ENCODE measurements at regions not wholly inside any gene's neighbourhood (a gene's known extent, or its start where the extent isn't known, plus 50 kb on each side); places are given as distances from the start of the nearest gene placed in this dataset.

GRCh38 chr21:28311411-28312190, 681.1 kb downstream of the LTN1 start:
- H3K4me3 ChIP-seq (ENCODE audit: control insufficient read depth in 1 of 7, extremely low read depth in 1 of 7, insufficient read depth in 4 of 7, low read depth in 2 of 7, low read length in 6 of 7), result no peak overlapping the region
- H3K9me3 ChIP-seq (ENCODE audit: control extremely low read depth in 1 of 5, control insufficient read depth in 4 of 5, insufficient read depth in 2 of 5, low read depth in 1 of 5, low read length in 4 of 5), result peaks cover 0 to 4% (median 2%) of the 10 kb centered on the region in 5 experiments
- 100% methylated on average over 1 of the region's 2 CpGs for WGBS (ENCODE audit: insufficient coverage)
- H3K4me1 ChIP-seq (ENCODE audit: control extremely low read depth in 1 of 4, control insufficient read depth in 4 of 4, insufficient read depth in 4 of 4, low read length in 3 of 4), result no peaks in the 10 kb centered on the region
- H3K27ac ChIP-seq (ENCODE audit: insufficient read depth in 1 of 2, low read depth in 1 of 2, low read length in 2 of 2, poor library complexity in 1 of 2, severe bottlenecking in 2 of 2), result no peak overlapping the region
- ChIA-PET CTCF (no interaction called here), POLR2A (no interaction called here)
- H3K36me3 ChIP-seq (ENCODE audit: control insufficient read depth in 4 of 4, insufficient read depth in 4 of 4, low read length in 3 of 4), result no peaks in the 10 kb centered on the region
- H3K27me3 ChIP-seq (replicated peaks in 2 of 5; ENCODE audit: control insufficient read depth in 4 of 5, insufficient read depth in 5 of 5, low read length in 4 of 5), result no peaks in the 10 kb centered on the region
- DNase-seq, result no peak

- Histone ChIP-seq H3K4me3 (ENCODE audit: control insufficient read depth in 1 of 7, extremely low read depth in 1 of 7, insufficient read depth in 4 of 7, low read depth in 2 of 7, low read length in 6 of 7) (no peak overlapping the region), H3K36me3 (ENCODE audit: control insufficient read depth in 4 of 4, insufficient read depth in 4 of 4, low read length in 3 of 4) (no peaks in the 10 kb centered on the region), H3K27ac (ENCODE audit: insufficient read depth in 1 of 2, low read depth in 1 of 2, low read length in 2 of 2, poor library complexity in 1 of 2, severe bottlenecking in 2 of 2) (no peak overlapping the region), H3K27me3 (replicated peaks in 2 of 5; ENCODE audit: control insufficient read depth in 4 of 5, insufficient read depth in 5 of 5, low read length in 4 of 5) (no peaks in the 10 kb centered on the region), H3K9me3 (ENCODE audit: control extremely low read depth in 1 of 5, control insufficient read depth in 4 of 5, insufficient read depth in 2 of 5, low read depth in 1 of 5, low read length in 4 of 5) (peaks cover 0 to 4% (median 2%) of the 10 kb centered on the region in 5 experiments), H3K4me1 (ENCODE audit: control extremely low read depth in 1 of 4, control insufficient read depth in 4 of 4, insufficient read depth in 4 of 4, low read length in 3 of 4) (no peaks in the 10 kb centered on the region)
- POLR2A ChIA-PET, result no interaction called here
- no peak for DNase-seq
- CTCF ChIA-PET, result no interaction called here
Observed at GRCh38 chr21:28310711-28311110, 682.0 kb downstream of the LTN1 start.

- no peaks in the 10 kb centered on the region for H3K4me1 ChIP-seq (ENCODE audit: control extremely low read depth in 1 of 4, control insufficient read depth in 4 of 4, insufficient read depth in 4 of 4, low read length in 3 of 4)
- H3K27ac ChIP-seq (ENCODE audit: insufficient read depth in 1 of 2, low read depth in 1 of 2, low read length in 2 of 2, poor library complexity in 1 of 2, severe bottlenecking in 2 of 2), result no peak overlapping the region
- 82% methylated on average over 2 of the region's 5 CpGs for WGBS (ENCODE audit: insufficient coverage)
- no peaks in the 10 kb centered on the region for H3K36me3 ChIP-seq (ENCODE audit: control insufficient read depth in 4 of 4, insufficient read depth in 4 of 4, low read length in 3 of 4)
- H3K9me3 ChIP-seq (ENCODE audit: control extremely low read depth in 1 of 5, control insufficient read depth in 4 of 5, insufficient read depth in 2 of 5, low read depth in 1 of 5, low read length in 4 of 5), result peaks cover 0 to 4% (median 2%) of the 10 kb centered on the region in 5 experiments
- ChIA-PET CTCF (no interaction called here), POLR2A (no interaction called here)
- no peak for DNase-seq
- no peaks in the 10 kb centered on the region for H3K27me3 ChIP-seq (replicated peaks in 2 of 5; ENCODE audit: control insufficient read depth in 4 of 5, insufficient read depth in 5 of 5, low read length in 4 of 5)
- no peak overlapping the region for H3K4me3 ChIP-seq (ENCODE audit: control insufficient read depth in 1 of 7, extremely low read depth in 1 of 7, insufficient read depth in 4 of 7, low read depth in 2 of 7, low read length in 6 of 7)
Observed at GRCh38 chr21:28310171-28310685, 682.4 kb downstream of the LTN1 start.

GRCh38 chr21:28309596-28309995, 683.1 kb downstream of the LTN1 start:
- Histone ChIP-seq H3K4me3 (ENCODE audit: control insufficient read depth in 1 of 7, extremely low read depth in 1 of 7, insufficient read depth in 4 of 7, low read depth in 2 of 7, low read length in 6 of 7) (no peak overlapping the region), H3K27me3 (replicated peaks in 2 of 5; ENCODE audit: control insufficient read depth in 4 of 5, insufficient read depth in 5 of 5, low read length in 4 of 5) (no peaks in the 10 kb centered on the region), H3K27ac (ENCODE audit: insufficient read depth in 1 of 2, low read depth in 1 of 2, low read length in 2 of 2, poor library complexity in 1 of 2, severe bottlenecking in 2 of 2) (no peak overlapping the region), H3K4me1 (ENCODE audit: control extremely low read depth in 1 of 4, control insufficient read depth in 4 of 4, insufficient read depth in 4 of 4, low read length in 3 of 4) (no peaks in the 10 kb centered on the region), H3K9me3 (ENCODE audit: control extremely low read depth in 1 of 5, control insufficient read depth in 4 of 5, insufficient read depth in 2 of 5, low read depth in 1 of 5, low read length in 4 of 5) (peaks cover 0 to 4% (median 2%) of the 10 kb centered on the region in 5 experiments), H3K36me3 (ENCODE audit: control insufficient read depth in 4 of 4, insufficient read depth in 4 of 4, low read length in 3 of 4) (no peaks in the 10 kb centered on the region)
- ChIA-PET CTCF (no interaction called here), POLR2A (no interaction called here)
- WGBS (ENCODE audit: insufficient coverage), result 86% methylated on average over 1 of the region's 2 CpGs
- no peak for DNase-seq

- Histone ChIP-seq H3K27me3 (replicated peaks in 2 of 5; ENCODE audit: control insufficient read depth in 4 of 5, insufficient read depth in 5 of 5, low read length in 4 of 5) (no peaks in the 10 kb centered on the region), H3K4me1 (ENCODE audit: control extremely low read depth in 1 of 4, control insufficient read depth in 4 of 4, insufficient read depth in 4 of 4, low read length in 3 of 4) (no peaks in the 10 kb centered on the region), H3K9me3 (ENCODE audit: control extremely low read depth in 1 of 5, control insufficient read depth in 4 of 5, insufficient read depth in 2 of 5, low read depth in 1 of 5, low read length in 4 of 5) (peaks cover 0 to 4% (median 2%) of the 10 kb centered on the region in 5 experiments), H3K36me3 (ENCODE audit: control insufficient read depth in 4 of 4, insufficient read depth in 4 of 4, low read length in 3 of 4) (no peaks in the 10 kb centered on the region), H3K4me3 (ENCODE audit: control insufficient read depth in 1 of 7, extremely low read depth in 1 of 7, insufficient read depth in 4 of 7, low read depth in 2 of 7, low read length in 6 of 7) (no peak overlapping the region), H3K27ac (ENCODE audit: insufficient read depth in 1 of 2, low read depth in 1 of 2, low read length in 2 of 2, poor library complexity in 1 of 2, severe bottlenecking in 2 of 2) (no peak overlapping the region)
- CTCF ChIA-PET, result no interaction called here
- 100% methylated on average over 1 of the region's 1 CpG for whole genome bisulfite sequencing (ENCODE audit: insufficient coverage)
- no peak for DNase-seq
- POLR2A ChIA-PET, result no interaction called here
Observed at GRCh38 chr21:28308516-28308915, 684.2 kb downstream of the LTN1 start.

- Histone ChIP-seq H3K4me3 (ENCODE audit: control insufficient read depth in 1 of 7, extremely low read depth in 1 of 7, insufficient read depth in 4 of 7, low read depth in 2 of 7, low read length in 6 of 7) (no peak overlapping the region), H3K4me1 (ENCODE audit: control extremely low read depth in 1 of 4, control insufficient read depth in 4 of 4, insufficient read depth in 4 of 4, low read length in 3 of 4) (no peaks in the 10 kb centered on the region), H3K27me3 (replicated peaks in 2 of 5; ENCODE audit: control insufficient read depth in 4 of 5, insufficient read depth in 5 of 5, low read length in 4 of 5) (no peaks in the 10 kb centered on the region), H3K27ac (ENCODE audit: insufficient read depth in 1 of 2, low read depth in 1 of 2, low read length in 2 of 2, poor library complexity in 1 of 2, severe bottlenecking in 2 of 2) (no peak overlapping the region), H3K9me3 (ENCODE audit: control extremely low read depth in 1 of 5, control insufficient read depth in 4 of 5, insufficient read depth in 2 of 5, low read depth in 1 of 5, low read length in 4 of 5) (no peaks in the 10 kb centered on the region), H3K36me3 (ENCODE audit: control insufficient read depth in 4 of 4, insufficient read depth in 4 of 4, low read length in 3 of 4) (no peaks in the 10 kb centered on the region)
- no peak for DNase-seq
- ChIA-PET POLR2A (no interaction called here), CTCF (no interaction called here)
Observed at GRCh38 chr21:28299946-28300345, 692.7 kb downstream of the LTN1 start.

- ChIA-PET POLR2A (no interaction called here), CTCF (no interaction called here)
- no peaks in the 10 kb centered on the region for H3K4me1 ChIP-seq (ENCODE audit: control extremely low read depth in 1 of 4, control insufficient read depth in 4 of 4, insufficient read depth in 4 of 4, low read length in 3 of 4)
- no peak for DNase-seq
- no peaks in the 10 kb centered on the region for H3K27me3 ChIP-seq (replicated peaks in 2 of 5; ENCODE audit: control insufficient read depth in 4 of 5, insufficient read depth in 5 of 5, low read length in 4 of 5)
- H3K27ac ChIP-seq (ENCODE audit: insufficient read depth in 1 of 2, low read depth in 1 of 2, low read length in 2 of 2, poor library complexity in 1 of 2, severe bottlenecking in 2 of 2), result no peak overlapping the region
- no peak overlapping the region for H3K4me3 ChIP-seq (ENCODE audit: control insufficient read depth in 1 of 7, extremely low read depth in 1 of 7, insufficient read depth in 4 of 7, low read depth in 2 of 7, low read length in 6 of 7)
- no peaks in the 10 kb centered on the region for H3K36me3 ChIP-seq (ENCODE audit: control insufficient read depth in 4 of 4, insufficient read depth in 4 of 4, low read length in 3 of 4)
- no peaks in the 10 kb centered on the region for H3K9me3 ChIP-seq (ENCODE audit: control extremely low read depth in 1 of 5, control insufficient read depth in 4 of 5, insufficient read depth in 2 of 5, low read depth in 1 of 5, low read length in 4 of 5)
Observed at GRCh38 chr21:28298251-28298672, 694.4 kb downstream of the LTN1 start.

All from common myeloid progenitor, CD34-positive (primary cell).